ENCODE measurements at regions not wholly inside any gene's neighbourhood (a gene's known extent, or its start where the extent isn't known, plus 50 kb on each side); places are given as distances from the start of the nearest gene placed in this dataset.

GRCh38 chr1:84090447-84091245, 53.4 kb upstream of the PRKACB start:
- DNase-seq (ENCODE audit: low spot score): no peak

DNA sequence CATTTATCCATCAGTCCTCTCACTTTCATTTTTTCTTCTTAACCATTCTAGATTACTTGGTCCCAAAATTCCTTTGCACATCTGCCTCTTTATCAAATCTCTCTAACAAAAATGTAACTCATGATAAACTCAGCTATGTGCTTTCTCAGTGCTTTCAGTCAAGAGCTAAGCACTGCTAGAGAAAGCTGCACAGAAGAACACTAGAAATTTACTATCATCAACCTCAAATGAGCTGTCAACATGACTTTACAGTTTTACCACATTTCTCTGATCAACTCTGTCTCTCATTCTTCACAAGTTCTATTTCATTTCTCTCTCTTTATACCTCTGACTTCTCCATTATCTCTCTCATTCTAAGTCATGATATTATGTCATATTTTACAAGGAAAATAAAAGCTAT, 54.2 kb upstream of the PRKACB start:
- DNase-seq (ENCODE audit: low spot score): no peak

DNA sequence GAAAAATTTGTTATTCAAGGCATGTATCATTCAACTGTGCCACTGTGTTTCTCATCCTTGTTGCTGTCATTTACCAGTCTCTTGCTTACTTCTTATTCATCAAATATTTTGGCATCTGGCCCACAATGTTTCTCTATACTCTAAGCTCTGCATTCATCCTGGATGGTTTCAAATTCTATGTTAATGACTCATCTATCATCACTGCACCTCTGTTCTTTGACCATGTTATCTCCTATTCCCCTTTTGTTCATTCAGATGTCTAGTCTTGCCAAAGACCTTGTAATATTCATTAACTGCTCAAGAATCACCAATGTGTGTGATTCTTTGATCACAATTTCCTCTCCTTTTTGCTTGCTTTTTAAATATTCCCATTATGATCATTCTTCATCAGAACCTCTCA, 54.6 kb upstream of the PRKACB start:
- DNase-seq (ENCODE audit: low spot score): no peak

- no peak for DNase-seq (ENCODE audit: low spot score)
Measured at GRCh38 chr1:84086616-84087015, 57.5 kb upstream of the PRKACB start.

DNA sequence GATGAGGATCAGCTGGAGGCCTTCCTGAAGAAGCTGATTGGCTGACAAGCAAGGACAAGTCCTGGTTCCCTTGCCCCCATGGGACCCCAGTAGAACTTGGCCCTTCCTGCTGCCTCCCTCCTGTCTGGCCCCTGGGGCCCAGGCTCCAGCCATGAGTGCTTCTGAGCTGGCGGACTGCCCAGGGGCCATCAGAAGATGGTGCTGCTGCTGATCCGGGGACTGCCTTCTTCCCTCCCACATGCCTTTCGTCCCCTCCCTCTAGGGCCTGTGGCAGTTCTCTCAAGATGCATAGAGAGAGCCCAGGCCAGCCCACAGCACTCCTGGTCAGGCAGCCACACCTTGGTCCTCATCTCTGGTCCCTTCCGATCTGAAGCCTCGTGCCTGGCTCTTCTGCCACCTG, 57.9 kb upstream of the PRKACB start:
- no peak for DNase-seq (ENCODE audit: low spot score)

GRCh38 chr1:84083307-84083706, 60.8 kb upstream of the PRKACB start:
- no peak for DNase-seq (ENCODE audit: low spot score)

DNA sequence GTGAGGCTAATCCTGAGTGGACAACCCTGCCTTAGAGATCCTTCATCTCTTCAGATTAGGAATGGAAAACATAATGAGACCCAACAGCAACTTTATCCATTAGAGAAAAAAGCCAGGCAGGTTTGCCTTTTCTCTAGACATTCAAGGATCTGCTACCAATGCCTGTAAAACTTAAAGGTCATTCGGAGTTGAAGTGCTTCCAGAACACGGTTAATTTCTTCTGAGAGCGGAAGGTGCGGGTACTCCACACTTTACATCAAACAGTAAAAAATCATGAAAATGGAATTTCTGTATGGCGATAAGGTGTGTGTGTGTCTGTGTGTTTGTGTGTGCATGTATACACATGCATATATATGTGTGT, 65.2 kb upstream of the PRKACB start:
- no peak for DNase-seq (ENCODE audit: low spot score)

GRCh38 chr1:84078108-84078841, 65.8 kb upstream of the PRKACB start:
- DNase-seq (ENCODE audit: low spot score): peak; percentile 29

DNA sequence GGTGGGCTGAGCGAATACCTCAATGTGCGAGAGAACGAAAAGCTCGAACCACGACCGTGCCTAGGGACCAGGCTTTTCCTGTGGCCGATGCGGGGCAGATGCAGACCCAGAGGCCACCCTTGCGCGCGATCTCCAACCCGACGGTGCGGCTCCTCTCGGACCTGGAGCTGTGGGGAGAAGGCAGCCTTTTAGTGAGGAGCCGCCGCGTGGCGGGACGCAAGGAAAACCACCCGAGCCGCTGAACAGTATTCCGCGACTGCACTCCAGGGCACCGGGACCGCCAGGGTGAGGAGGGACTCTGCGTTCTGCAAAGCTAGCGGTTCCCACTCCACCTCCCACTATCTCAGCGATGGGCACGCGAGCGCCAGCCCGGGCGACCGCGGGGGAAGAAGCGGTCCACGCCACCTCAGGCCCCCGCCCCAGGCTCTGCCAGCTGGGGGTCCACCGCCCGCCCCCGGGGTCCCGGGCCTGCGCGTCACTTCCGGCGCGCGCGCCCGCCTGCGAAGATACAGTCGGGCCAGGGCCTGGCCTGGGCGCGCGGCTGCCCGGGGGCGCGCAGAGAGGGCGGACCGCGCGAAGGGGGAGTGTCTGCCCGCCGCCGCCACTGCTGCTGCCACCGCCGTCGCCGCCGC, 66.5 kb upstream of the PRKACB start:
- peak; percentile 96 for DNase-seq (ENCODE audit: low spot score)

DNA sequence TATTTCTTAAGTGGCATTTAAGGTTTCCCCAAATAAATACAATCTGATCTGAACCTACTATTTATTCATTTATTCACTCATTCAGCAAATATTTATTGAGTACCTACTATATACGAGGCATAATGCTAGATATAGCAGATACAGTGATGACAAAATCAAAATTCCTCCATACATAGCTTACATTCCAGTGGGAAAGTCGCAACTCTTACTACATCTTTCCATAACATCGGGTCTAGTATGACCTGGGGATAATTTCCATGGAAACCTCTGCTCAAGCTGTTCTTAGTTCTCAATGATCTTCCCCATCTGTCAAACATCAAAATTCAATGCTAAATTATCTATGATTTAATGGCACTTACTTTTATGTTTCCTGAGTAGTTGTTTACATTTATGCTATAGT, 70.8 kb upstream of the PRKACB start:
- no peak for DNase-seq (ENCODE audit: low spot score)

DNA sequence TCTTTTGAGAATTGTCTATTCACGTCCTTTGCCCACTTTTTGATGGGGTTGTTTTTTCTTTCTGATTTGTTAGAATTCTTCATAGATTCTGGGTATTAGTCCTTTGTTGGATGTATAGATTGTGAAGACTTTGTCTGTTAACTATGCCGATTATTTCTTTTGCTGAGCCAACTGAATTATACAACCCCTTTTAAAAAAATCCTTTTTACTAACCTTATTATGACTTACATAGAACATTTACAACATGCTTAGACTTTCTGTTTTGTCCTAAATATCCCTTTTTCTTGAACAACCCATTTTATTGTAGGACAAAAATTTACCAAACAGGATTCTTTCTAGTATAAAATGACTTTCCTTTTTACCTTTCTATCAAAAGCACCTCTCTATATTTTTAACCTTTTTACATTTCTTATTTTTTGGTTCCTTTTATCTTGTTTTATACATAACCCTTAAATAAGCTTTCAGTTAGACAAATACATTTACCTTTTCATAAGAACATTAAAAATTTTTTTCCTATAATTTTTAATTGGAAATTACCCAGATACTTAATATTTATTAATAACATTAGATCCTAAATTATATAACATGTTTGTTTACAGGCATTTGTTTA, 70.4 kb upstream of the TTLL7 start:
- no peak for DNase-seq (ENCODE audit: low spot score)

DNA sequence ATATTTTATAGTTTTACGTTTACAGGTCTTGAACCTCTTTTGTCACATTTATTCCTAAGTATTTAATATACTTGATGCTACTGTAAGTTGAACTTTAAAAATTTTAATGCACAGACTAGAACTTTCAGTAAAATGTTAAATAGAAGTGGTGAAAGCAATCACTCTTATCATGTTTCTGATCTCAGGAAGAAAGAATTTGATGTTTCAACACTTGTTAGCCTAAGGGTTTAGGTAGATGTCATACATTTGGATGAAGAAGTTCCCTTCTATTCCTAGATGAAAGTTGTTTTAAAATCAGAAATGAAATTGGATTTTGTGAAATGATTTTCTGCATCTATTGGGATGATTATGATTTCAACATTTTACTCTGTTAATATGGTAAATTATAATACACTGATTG, 63.6 kb upstream of the TTLL7 start:
- DNase-seq (ENCODE audit: low spot score): no peak

DNA sequence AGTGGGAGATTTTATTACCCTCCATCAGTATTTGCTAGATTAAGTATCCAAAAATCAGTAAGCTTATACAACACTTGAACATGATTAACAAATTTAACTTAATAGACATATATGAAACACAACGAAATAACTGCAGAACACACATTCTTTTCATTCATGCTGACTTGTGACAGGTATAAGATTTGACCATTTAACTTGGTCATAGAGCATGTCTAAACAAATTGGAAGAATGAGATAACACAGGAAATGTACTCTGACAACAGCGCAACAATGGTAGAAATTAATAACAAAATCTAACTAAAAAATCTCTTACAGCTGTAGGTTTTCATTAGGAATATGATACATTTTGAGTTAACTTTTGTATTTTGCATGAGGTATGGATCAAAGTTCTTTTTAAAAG, 62.4 kb upstream of the TTLL7 start:
- DNase-seq (ENCODE audit: low spot score): no peak

GRCh38 chr1:84060781-84061180, 61.8 kb upstream of the TTLL7 start:
- DNase-seq (ENCODE audit: low spot score): no peak

DNA sequence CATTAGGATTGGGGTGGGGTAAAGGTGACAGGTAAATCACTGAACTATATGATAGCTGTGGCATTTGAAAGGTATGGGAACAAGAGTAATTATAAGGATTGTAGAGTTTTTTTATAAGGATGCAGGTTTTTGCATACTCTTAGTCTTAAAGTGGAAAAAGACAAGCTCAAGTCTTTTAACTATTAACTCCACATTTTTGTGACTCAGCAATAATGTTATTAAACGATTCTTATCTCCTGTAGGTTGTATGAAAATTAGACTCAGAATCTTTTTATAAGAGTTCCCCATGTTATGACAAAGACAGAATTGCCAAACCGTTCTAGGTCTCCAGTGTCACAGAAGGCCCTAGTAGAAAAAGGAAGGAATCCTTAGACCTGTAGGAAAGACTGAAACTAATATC, 49.9 kb upstream of the TTLL7 start:
- DNase-seq (ENCODE audit: low spot score): no peak

Data from AG08396 (cell line).